HPDE6-E6E7 (cell line): ENCODE measurements at regions not wholly inside any gene's neighbourhood (a gene's known extent, or its start where the extent isn't known, plus 50 kb on each side); places are given as distances from the start of the nearest gene placed in this dataset.
"Not testable (repeated sequence)": the region's sequence is repeated elsewhere in the genome, so short reads cannot be mapped to it uniquely, and the experiment has no call there.

ENCODE experiments used
- DNase-seq: peaks from one replicate; pipeline ENCODE4 v3.0.0; 2011; ENCODE audit warnings: missing footprints; ENCODE audit errors: extremely low spot score

DNA sequence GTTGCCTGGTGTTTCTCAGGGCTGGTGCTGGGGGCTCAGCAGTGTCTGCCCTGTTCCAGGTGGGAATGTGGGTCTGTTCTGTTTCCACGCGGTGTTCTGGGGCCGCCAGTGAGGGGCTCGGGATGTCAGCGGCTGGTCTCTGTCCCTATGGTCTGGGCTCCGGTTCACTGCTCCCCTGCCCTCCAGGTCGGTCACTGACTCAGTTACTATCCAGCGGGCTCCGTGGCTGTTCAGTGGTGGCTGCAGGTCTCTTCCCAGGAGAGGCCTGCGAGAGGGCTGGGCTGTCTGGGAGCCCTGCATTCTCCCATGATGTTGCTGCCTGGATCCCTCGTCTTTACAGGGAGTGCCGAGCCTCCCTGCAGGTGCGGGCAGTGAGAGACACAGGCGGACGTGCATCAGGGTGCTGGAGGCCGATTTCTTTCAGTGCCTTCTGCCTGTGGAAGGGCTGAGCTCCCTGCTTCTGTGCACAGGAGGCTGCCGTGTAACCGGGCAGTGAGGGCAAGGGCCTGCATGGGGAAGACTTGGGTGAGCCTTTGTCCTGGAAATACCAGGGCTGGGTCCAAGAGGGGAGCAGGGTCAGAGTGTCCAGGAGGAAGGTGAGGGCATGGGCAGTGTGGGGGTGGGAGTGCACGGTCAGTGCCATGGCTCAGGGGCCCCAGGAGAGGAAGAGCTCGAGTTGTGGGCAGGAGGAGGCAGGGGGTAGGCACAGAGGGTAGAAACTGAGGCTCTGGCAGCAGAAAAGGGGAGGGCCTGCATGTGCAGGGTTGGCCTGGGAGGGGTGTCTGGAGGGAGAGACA lies 391.0 kb downstream of the TMEM121 start:
- not testable (repeated sequence) for DNase-seq

- no peak for DNase-seq
Observed at GRCh38 chr14:105917933-105918436, 391.6 kb downstream of the TMEM121 start.

DNA sequence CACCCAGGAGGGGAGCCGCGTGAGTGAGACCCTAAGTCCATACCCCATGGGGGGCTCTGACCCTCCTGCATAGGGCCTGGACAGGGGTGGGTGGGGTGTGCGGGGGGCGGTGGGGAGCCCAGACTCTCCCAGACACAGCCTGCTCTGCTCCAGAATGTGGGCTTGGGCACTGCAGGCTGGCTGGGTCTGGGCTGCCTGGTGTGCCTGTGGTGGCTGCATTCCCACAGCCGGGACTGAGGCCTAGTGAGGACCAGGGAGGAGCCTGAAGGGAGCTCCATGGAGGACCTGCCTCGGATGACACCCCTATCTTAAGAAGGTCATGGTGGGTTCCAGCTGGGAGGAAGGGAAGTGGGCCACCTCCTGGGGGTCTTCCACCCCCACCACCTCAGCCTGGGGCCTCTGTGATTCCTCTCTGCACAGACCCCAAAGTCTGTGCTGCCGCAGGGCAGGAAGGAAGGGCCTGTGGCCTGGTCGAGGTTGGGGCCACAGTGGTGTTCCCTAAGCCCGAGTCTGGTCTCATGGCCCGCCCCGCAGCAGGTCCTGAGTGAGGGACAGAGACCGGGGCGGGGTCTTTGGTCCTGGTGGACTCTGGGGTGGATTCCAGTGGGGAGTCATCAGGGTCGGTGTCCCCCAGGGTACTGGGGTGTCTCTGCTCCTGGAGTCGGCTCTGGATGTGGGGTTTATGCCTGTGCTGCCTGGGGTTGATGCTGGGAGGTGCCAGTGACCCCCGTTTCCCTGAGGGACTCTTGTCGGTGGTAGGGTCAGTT lies 392.3 kb downstream of the TMEM121 start:
- DNase-seq: no peak

DNA sequence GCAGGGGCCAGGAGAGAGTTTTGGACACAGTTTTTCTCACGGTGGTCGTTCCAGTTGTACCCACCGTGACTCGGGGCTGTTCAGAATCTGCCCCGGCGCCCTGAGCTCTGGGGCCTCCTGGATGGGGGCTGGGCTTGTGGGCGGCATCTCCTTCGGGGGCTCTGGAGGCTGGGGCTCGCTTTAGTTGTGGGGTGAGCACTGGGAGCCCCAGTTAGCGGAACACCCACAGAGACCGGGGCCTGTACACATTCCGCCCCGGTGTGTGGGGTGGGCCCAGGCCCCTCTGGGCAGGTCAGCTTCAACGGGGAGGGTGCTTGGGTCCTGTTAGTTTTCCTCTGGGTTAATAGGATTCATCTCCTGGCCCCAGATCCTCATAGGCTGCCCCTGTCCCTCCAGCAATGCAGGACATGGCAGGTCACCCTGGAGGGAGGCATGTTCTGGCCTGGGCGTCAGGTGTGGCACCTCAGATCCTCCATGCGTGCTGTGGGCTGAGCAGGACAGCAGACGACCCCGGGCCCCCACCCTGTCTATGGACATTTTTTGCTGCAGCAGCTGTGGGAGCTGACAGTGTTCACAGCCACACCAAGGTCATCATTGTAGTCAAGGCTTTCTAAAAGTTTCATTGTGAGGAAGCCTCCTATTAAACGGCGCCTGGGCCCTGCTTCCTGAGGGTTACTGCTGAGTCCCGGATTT lies 393.2 kb downstream of the TMEM121 start:
- DNase-seq: no peak

DNA sequence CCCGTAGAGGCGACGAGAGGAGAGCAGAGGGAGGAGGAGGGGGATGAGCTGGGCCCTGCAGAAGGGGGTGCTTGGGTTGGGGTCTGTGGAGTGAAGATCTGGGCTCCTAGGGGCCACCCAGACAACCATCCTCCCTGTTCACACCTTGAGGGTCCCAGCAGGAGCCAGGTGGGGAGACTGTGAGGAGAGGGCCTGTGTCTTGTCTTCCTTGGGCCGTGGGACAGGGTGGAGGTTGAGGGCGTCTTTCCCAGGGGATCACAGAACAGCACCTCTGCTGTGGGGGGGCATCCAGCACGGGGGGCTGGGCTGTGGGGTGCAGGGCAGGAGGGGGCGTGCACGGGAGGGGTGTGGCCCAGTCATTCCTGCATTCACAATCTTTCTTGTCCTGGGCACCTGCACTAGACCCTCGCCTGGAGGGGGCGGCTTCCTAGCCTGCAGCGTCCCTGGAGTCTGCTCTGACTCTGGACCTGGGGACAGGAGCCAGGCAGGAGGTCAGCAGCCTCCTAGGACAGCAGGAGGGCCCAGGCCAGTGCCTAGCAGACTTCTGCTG lies 393.8 kb downstream of the TMEM121 start:
- not testable (repeated sequence) for DNase-seq

- DNase-seq: not testable (repeated sequence)
Observed at GRCh38 chr14:105920803-105921755, 394.7 kb downstream of the TMEM121 start.

DNA sequence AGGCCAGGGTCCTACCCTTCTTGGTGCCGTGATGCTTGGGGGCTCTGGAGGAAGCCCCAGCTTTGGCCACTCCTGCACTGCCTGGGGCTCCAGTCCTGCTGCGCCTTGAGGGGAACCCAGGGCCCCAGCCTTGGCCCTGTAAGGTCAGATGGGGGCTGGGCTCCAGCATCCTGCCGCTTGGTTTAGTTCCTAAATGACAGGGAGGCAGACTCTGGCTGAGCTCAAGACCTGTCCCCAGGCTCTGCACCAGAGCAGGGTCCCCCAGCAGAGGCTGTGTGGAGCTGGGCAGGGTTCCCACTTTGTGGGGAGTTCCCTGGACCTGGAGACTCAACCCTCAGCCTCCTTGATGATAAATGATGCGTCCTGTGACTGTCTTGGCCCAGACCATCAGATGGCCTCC lies 395.4 kb downstream of the TMEM121 start:
- DNase-seq: not testable (repeated sequence)

DNA sequence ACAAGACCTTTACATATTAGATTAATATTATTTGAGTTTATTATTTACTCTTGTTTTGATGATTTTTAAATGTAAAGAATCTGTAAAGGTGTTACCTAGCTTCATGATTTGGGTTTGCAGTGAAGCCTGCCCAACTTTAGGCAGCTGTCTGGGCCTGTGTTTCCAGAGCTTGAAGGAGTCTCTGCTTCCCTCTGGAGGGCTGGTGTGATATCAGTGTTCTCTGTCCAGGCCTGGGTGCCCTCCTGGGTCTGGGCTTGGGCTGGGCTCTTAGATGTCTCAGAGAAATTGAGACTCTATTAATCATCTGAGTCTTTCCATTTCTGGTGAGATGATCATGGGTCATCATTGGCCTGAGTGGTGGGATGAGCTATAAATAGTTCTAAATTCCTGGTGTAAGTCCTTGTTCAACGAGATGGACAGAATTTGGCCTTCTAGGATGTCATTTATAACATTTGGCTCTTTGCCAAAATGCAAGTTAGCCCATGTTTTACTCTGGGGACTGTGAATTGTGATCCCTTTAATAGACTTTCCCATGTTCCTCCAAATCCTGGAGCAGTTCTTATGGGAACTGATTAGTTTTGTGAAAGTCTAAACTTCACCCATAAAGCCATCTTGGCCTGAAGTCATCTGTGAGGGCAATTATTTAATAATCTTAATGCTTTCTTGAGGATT lies 397.3 kb downstream of the TMEM121 start:
- DNase-seq: not testable (repeated sequence)

DNA sequence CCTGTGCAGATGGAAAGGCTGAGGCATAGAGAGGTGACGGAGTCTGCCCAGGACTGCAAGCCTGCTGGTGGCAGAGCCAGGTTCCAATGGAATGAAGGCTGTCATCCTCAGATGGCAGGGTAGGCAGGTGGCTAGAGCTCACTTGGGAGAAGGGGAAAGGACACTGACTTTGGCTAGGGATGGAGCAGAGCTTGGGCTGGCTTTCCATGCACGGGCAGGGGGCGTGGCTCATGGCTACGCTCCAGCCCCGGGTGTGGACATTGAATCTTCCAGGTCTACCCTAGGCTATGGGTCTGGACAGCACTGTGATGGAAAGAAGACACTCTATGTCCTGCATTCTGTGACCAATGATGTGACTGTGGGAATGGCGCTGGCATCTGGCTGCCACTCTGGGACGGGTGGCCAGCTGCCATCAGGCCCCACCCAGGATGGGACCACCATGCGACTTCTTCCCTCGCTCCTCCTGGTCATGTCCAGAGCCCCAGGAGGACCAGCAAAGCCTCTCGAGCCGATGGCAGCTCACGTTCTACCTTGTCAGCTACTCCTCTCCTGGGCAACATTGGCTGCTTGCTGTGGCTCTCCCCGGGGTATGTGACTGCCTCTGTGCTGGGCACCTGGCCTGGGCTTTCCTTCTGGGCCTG lies 398.7 kb downstream of the TMEM121 start:
- no peak for DNase-seq

DNA sequence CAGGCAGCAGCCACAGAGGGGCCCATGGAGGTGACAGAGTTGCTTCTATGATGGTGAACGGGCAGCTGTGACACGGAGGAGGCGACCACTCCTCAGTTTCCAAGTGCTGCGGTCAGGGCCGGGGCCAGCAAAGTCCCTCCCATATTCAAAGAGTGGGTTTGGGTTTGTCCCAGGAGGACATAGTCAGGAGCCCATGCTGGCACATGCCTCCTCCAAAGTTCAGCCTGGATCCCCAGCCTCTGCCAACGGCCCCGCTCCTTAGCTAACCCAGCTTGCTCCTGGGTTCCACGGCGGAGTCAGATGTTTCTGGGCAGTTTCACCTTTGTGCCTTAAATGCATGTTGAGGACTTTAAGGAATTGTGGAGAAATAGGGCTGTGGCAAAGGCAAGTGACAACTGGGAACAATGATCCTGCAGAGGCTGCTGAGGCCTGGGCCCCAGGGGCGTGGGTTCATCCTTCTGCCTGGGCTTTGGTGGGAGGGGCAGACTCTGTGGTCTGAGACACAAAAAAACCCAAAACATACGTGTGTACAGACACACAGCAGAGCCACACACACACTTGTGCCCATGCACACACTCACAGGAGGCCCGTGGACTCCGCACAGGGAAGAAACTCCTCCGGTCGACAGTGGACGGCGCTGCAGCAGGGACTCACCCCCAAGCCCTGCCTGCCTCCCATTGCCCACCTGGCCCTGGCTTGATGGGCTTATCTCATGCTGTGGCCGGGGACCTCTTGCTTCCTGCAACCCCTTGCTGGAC lies 399.4 kb downstream of the TMEM121 start:
- no peak for DNase-seq

DNA sequence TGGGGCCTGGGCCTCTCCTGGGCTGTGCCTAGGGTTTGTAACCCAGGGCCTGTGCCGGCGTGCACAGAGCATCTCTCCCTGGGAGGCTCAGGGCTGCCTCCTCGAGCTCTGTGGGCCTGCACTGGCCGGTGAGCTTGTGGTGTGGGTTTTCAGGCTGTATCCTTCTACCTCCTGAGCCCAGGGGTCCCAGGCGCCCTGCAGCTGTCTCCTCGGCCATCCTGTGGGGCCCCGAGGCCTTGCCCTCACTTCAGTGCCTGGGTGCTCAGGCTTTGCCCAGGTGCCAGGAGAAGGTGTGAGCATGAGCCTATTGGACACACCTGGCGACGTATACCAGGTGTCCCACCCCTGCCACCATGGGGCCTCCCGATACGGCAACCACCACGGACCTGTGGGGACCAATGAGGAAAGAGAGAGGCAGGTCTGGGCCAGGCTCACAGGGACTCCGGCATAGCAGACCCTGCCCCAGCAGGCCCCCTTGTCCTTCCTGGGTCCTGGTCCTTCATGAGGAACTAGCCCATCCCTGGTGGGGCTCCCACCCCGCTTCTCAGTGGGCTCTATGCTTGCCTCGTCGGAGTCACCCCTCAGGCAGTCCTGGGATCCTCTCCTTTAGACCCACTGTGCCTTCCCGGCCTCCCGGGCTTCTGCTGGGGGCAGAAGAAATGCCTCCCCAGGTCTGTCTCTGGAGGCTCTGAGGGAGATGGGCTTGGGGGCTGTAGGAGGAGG lies 400.2 kb downstream of the TMEM121 start:
- DNase-seq: no peak

DNA sequence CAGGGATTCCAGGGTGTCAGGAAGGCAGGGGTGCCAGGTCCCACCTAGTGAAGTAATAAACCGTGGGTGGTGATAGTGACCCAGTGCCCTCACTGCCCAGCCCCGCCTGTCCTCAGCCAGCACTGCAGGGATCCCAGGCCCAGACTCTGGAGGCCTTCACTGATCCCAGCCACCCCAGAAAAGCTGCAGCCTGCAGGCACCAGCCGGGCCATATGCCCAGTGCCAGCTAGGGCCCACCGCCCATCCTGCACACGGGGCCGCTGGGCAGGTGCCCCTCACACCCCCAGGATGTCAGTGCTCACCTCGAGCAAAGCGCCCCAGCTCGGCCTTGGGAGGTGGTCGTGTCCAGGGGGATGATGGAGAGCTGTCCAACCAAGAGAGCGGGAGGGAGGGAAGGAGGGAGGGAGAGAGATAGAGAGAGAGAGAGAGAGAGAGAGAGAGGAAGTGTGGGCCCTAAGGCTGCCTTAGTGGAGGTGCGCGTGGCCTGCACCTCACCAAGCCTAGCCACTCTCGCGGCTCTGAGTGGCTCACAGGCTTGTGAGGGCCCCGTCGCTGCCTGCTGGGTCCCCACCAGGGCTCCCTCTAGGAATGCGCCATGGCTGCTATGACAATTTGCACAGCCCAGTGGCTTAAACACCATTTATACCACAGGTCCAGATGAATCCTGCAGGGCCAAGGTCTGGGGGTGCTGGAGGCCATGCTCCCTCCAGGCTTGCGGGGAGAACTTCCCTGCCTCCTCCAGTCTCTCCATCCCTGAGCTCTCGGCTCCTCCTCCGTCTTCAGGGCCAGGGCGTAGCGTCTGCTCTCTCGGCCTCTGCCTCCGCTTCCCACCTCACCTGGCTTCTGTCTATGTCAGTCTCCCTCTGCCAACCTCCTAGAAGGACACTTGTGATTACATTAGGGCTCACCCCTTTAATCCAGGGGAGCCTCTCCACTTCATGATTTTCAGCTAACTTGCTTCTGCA lies 401.0 kb downstream of the TMEM121 start:
- DNase-seq: no peak

- not testable (repeated sequence) for DNase-seq
Observed at GRCh38 chr14:105928171-105929111, 402.1 kb downstream of the TMEM121 start.

GRCh38 chr14:105929327-105930081 lies 403.1 kb downstream of the TMEM121 start:
- no peak for DNase-seq

DNA sequence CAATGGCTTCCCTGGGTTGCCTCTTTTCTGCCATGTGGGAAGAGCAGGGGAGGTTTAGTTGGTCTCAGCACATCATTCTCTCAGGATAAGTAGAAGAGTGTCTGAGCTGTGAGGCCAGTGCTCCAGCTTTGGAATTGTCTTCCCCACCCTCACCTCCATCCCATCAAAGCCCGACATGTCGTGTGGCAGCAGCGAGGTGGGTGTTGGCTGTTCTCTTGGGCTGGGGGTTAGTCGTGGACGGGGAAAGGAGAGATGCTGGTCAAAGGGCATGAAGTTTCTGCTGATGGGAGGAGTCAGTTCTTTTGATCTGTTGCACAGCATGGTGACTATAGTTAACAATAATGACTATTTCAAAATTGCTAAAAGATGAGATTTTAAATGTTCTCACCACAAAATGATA lies 404.2 kb downstream of the TMEM121 start:
- no peak for DNase-seq
